Heart right ventricle (tissue), 16 donors: ENCODE measurements at regions not wholly inside any gene's neighbourhood (a gene's known extent, or its start where the extent isn't known, plus 50 kb on each side); places are given as distances from the start of the nearest gene placed in this dataset.

Experiments used
- ATAC-seq, 8 donors: fragments of 200-7000 bp; cut with Tn5 transposase; one replicate each; pipeline ENCODE4 v1.9.1; 2020; ENCODE audit warnings: mild to moderate bottlenecking in 8 of 8, moderate library complexity in 8 of 8, moderate number of reproducible peaks in 1 of 8
- DNase-seq, 2 donors: peaks; one replicate each; pipeline ENCODE4 v3.0.0-alpha.2; 2020
- H3K27ac ChIP-seq, 10 donors: fragments of 200-600 bp; sonication (generic) in 2 of 10; one replicate each; pipeline versions ENCODE4 v1.5.0 to v1.8.0; 2020 to 2022; ENCODE audit warnings: mild to moderate bottlenecking in 3 of 10
- H3K27me3 ChIP-seq, 7 donors: fragments of 200-600 bp; one replicate each; pipeline ENCODE4 v1.8.0; 2021 to 2022; ENCODE audit warnings: mild to moderate bottlenecking in 2 of 7
- H3K36me3 ChIP-seq, 9 donors: fragments of 200-600 bp; sonication (generic) in 1 of 9; one replicate each; pipeline versions ENCODE4 v1.5.0 to v1.8.0; 2020 to 2022; ENCODE audit warnings: mild to moderate bottlenecking in 2 of 9
- H3K4me1 ChIP-seq, 9 donors: fragments of 200-600 bp; sonication (generic) in 1 of 9; one replicate each; pipeline versions ENCODE4 v1.5.0 to v1.8.0; 2020 to 2022; ENCODE audit warnings: mild to moderate bottlenecking in 4 of 9
- H3K4me3 ChIP-seq, 10 donors: fragments of 200-600 bp; sonication (generic) in 2 of 10; one replicate each; pipeline versions ENCODE4 v1.5.0 to v1.8.0; 2020 to 2022; ENCODE audit warnings: mild to moderate bottlenecking in 7 of 10, moderate library complexity in 2 of 10
- H3K9me3 ChIP-seq, 11 donors: fragments of 200-600 bp in 10 of 11; sonication (generic) in 2 of 11; one replicate each; pipeline versions ENCODE4 v1.5.0 to v1.8.0; 2013 to 2022; ENCODE audit warnings: mild to moderate bottlenecking in 2 of 11, control low read depth in 1 of 11, moderate library complexity in 1 of 11
- CTCF ChIP-seq, 9 donors: fragments of 200-600 bp; sonication (generic) in 2 of 9; IDR thresholded peaks; one replicate each; pipeline versions ENCODE4 v1.5.0 to v1.8.0; 2021 to 2022; ENCODE audit warnings: antibody characterized with exemption in 9 of 9, mild to moderate bottlenecking in 5 of 9, moderate library complexity in 1 of 9
- WGBS, 2 donors: extraction: QIAGEN DNeasy Blood & Tissue Kit; methylation state at CpG; one replicate each; pipeline ENCODE4 v1.1.7; 2013; ENCODE audit warnings: inconsistent platforms in 1 of 2; 5-methylcytosine and 5-hydroxymethylcytosine counted together
- intact Hi-C, 10 donors: fragments of 100-400 bp; cut with DNase I; formaldehyde crosslinking; loops; one replicate each; pipeline versions ENCODE4 v1.11.1 to v1.14.2; 2022
- donor health status: Arrhythmogenic right ventricular cardiomyopathy.
- donor health status: ischemic (EF 13 %, LVEDD 7.1; RV severe dilation, severe dysfunction).
- donor health status: healthy with polysubstance abuse.
- donor health status: DM: no; HTN: yes; CAD: no.
- donor health status: DM: no; HTN: no; CAD: no.
- donor health status: ischemic (EF 25% LVEDD 6.9; RV normal size, moderate dysfunction).
- donor health status: ischemic (EF 25% LVEDD 5.7; RV mildly dilated, moderate dysfunction).
- donor health status: healthy.
- donor health status: DM: yes; HTN: yes; CAD: no.
- donor health status: Ischemic cardiomyopathy.
- donor health status: ischemic (EF 35%, LVEDD 5.7; RV mildly dilated, moderate dysfunction).
- donor health status: nonischemic (EF 11% LVEDD 7.7; RV severe dilation, severe dysfunction).
- donor health status: DM: yes; HTN: yes; CAD: no.
- donor health status: PGD.
- donor health status: ischemic (EF 29% LVEDD 5.4; RV normal size, mild dysfunction).
- donor health status: nonischemic (EF 23%, LVEDD 6.1; RV moderate dilation, normal function).

- ATAC-seq, result no peak
- Histone ChIP-seq H3K27me3 (no peaks in the 10 kb centered on the region), H3K36me3 (no peaks in the 10 kb centered on the region), H3K27ac (no peak overlapping the region), H3K4me3 (no peak overlapping the region), H3K4me1 (no peaks in the 10 kb centered on the region), H3K9me3 (peaks cover 0 to 17% (median 0%) of the 10 kb centered on the region in 11 donors)
- DNase-seq, result no peak
- intact Hi-C loops, result no loop called here
- TF ChIP-seq CTCF (IDR thresholded peaks at IDR 0.05), result no peak
- WGBS, 2 donors, result 88 to 94% methylated on average over 3 of the region's 3 CpGs
These were observed 96.0 kb upstream of the HELT start for GRCh38 chr4:184922301-184922700.

- DNase-seq (no peak), ATAC-seq (no peak)
These were observed 93.8 kb upstream of the HELT start for GRCh38 chr4:184924516-184924915.

DNA sequence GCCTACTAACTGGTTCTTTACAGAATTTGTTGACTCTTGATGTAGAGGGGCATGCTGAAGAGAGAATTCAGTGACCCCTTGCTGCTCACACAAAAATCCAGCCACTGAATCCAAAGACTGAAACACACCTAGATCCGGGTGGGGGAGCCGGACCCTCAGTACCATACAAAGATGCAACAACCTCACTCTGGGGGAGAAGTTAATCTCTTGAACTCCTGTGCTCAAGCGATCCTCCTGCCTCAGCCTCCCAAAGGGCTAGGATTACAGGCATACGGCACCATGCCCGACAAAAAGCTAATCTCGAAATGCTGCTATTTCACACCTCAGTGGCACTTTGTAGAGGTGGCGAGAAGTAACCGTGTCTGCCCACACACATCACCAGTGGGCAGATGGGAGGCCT, 88.8 kb upstream of the HELT start:
- TF ChIP-seq CTCF (IDR thresholded peaks at IDR 0.05), result no peak
- peaks cover 0 to 18% (median 0%) of the 10 kb centered on the region in 11 donors for H3K9me3 ChIP-seq
- WGBS, 2 donors, result 95% methylated on average over 8 of the region's 8 CpGs
- no peak overlapping the region for H3K4me3 ChIP-seq
- H3K4me1 ChIP-seq, result no peaks in the 10 kb centered on the region
- intact Hi-C loops, result no loop called here
- DNase-seq (no peak), ATAC-seq (no peak)
- no peak overlapping the region for H3K27ac ChIP-seq
- peaks cover 0 to 6% (median 0%) of the 10 kb centered on the region in 7 donors for H3K27me3 ChIP-seq
- no peaks in the 10 kb centered on the region for H3K36me3 ChIP-seq

More at GRCh38 chr4:184924516-184924915, 93.8 kb upstream of the HELT start:
- no peak overlapping the region for H3K27ac ChIP-seq
- intact Hi-C loops, result no loop called here
- H3K27me3 ChIP-seq, result no peaks in the 10 kb centered on the region
- WGBS, 2 donors, result 86 to 88% methylated on average over 2 of the region's 2 CpGs
- no peaks in the 10 kb centered on the region for H3K36me3 ChIP-seq
- H3K4me3 ChIP-seq, result no peak overlapping the region
- H3K4me1 ChIP-seq, result no peaks in the 10 kb centered on the region
- peaks cover 0 to 28% (median 0%) of the 10 kb centered on the region in 11 donors for H3K9me3 ChIP-seq
- TF ChIP-seq CTCF (IDR thresholded peaks at IDR 0.05), result no peak

- intact Hi-C loops, result no loop called here
- Histone ChIP-seq H3K27ac (no peak overlapping the region), H3K36me3 (no peaks in the 10 kb centered on the region), H3K9me3 (peaks cover 0 to 18% (median 0%) of the 10 kb centered on the region in 11 donors), H3K27me3 (peaks cover 0 to 6% (median 0%) of the 10 kb centered on the region in 7 donors), H3K4me1 (no peaks in the 10 kb centered on the region), H3K4me3 (no peak overlapping the region)
- ATAC-seq (no peak), DNase-seq (no peak)
- no peak for TF ChIP-seq CTCF (IDR thresholded peaks at IDR 0.05)
These were observed 88.3 kb upstream of the HELT start for GRCh38 chr4:184930026-184930425.
